Lower leg skin (tissue), 4 donors: ENCODE measurements at regions not wholly inside any gene's neighbourhood (a gene's known extent, or its start where the extent isn't known, plus 50 kb on each side); places are given as distances from the start of the nearest gene placed in this dataset.

Experiments
- DNase-seq, 2 donors: peaks; one replicate each; pipeline ENCODE4 v3.0.0-alpha.2; 2019; ENCODE audit warnings: low spot score in 2 of 2
- H3K4me3 ChIP-seq: fragments of 200-600 bp; sonication (generic); 2 replicates; pipeline ENCODE4 v1.5.1; 2017; ENCODE audit warnings: mild to moderate bottlenecking, low read depth; ENCODE audit not compliant: poor library complexity, severe bottlenecking
- POLR2A ChIP-seq, 2 donors: fragments of 450-650 bp; IDR thresholded peaks; one replicate each; pipeline ENCODE4 v1.6.1; 2016 to 2017; ENCODE audit warnings: antibody characterized with exemption in 2 of 2, mild to moderate bottlenecking in 1 of 2, moderate library complexity in 1 of 2
- WGBS, 2 donors: methylation state at CpG; one replicate each; pipeline ENCODE4 v1.1.5; 2018; 5-methylcytosine and 5-hydroxymethylcytosine counted together
- intact Hi-C: fragments of 100-400 bp; cut with DNase I; formaldehyde crosslinking; loops from one replicate; pipeline ENCODE4 v1.15.0; 2023; ENCODE audit warnings: low total_unique reads
- TF ChIP-seq, protein P1 (sequence below), 3 donors: fragments of 450-650 bp; IDR thresholded peaks; one replicate each; pipeline ENCODE4 v1.5.1; 2016; ENCODE audit warnings: antibody characterized with exemption in 3 of 3, mild to moderate bottlenecking in 3 of 3, moderate library complexity in 2 of 3

- TF ChIP-seq POLR2A (IDR thresholded peaks at IDR 0.05) = no peak
- TF ChIP-seq, protein P1, sequence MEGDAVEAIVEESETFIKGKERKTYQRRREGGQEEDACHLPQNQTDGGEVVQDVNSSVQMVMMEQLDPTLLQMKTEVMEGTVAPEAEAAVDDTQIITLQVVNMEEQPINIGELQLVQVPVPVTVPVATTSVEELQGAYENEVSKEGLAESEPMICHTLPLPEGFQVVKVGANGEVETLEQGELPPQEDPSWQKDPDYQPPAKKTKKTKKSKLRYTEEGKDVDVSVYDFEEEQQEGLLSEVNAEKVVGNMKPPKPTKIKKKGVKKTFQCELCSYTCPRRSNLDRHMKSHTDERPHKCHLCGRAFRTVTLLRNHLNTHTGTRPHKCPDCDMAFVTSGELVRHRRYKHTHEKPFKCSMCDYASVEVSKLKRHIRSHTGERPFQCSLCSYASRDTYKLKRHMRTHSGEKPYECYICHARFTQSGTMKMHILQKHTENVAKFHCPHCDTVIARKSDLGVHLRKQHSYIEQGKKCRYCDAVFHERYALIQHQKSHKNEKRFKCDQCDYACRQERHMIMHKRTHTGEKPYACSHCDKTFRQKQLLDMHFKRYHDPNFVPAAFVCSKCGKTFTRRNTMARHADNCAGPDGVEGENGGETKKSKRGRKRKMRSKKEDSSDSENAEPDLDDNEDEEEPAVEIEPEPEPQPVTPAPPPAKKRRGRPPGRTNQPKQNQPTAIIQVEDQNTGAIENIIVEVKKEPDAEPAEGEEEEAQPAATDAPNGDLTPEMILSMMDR (IDR thresholded peaks at IDR 0.05) = no peak
- no peak for DNase-seq
- 94 to 97% methylated on average over 32 of the region's 32 CpGs for WGBS, 2 donors
- intact Hi-C loops = no loop called here
- H3K4me3 ChIP-seq = no peak overlapping the region
These were observed 188.2 kb downstream of the ERMARD start for GRCh38 chr6:169939554-169940164.

DNA sequence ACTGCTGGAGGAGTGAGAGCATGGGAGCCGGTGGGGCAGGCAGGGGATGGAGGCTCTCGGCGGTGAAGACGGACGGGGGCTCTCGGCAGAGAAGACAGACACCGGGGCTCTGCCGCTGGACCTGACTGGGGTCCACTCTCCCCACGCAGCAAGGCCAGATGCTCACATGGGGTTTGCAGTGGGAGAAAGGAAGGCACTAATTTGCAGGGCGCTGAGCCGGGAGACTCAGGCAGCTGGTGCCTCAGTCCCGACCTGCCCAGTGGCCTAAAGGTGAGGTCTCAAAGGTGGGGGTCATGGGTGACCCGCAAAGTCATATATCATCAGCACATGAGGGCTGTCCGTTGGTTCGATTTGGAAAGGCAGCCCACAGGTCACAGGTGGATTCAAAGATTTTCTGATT, 187.3 kb downstream of the ERMARD start:
- no peak overlapping the region for H3K4me3 ChIP-seq
- no peak for DNase-seq
- 87% methylated on average over 15 of the region's 15 CpGs for WGBS, 2 donors
- intact Hi-C loops = no loop called here
- TF ChIP-seq, protein P1 (IDR thresholded peaks at IDR 0.05) = no peak
- TF ChIP-seq POLR2A (IDR thresholded peaks at IDR 0.05) = no peak

GRCh38 chr6:169938262-169938701, 186.9 kb downstream of the ERMARD start:
- DNase-seq = no peak
- H3K4me3 ChIP-seq = no peak overlapping the region
- TF ChIP-seq, protein P1 (IDR thresholded peaks at IDR 0.05) = no peak
- 79 to 90% methylated on average over 14 of the region's 14 CpGs for WGBS, 2 donors
- intact Hi-C loops = no loop called here

DNA sequence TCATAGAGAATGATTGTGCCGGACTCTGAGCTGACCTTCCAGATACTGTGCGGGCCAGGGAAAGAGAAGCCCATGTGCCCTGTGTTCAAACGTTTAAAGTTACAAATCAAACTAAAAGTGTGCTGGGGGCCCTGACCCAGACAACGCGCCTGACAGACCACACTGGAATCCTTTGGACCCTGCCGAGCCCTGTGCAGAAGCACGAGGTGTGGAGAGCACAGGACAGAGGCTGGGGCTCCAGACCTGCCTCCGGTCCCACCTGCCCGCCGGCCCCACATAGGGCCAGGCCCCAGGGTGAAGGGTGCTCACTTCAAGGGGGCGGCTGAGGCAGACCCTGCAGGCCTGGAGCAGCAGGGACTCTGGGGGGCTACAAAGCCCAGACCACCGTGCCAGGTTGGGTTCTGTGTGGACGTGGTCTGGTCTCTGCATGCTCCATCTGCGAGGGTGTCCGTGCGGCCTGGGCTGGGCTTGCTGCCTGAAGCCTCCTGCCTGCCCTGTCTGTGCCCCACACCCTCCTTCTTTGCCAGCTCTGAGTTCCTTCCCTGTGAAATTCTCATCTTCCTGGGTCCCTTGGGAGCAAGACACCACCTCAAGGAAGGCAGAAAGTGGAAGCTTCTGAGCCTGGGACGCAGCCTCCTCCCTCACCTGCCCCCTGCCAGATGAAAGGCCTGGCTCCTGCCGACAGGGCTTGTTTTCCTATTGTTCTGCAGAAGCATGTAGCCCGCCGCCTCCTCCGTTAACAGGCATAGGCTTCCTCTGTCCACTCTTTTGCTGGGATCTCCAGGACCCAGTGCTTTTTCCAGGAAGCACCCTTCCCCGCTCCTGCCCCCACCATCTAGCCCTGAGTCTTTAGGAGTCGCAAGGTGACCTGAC, 186.2 kb downstream of the ERMARD start:
- 87 to 91% methylated on average over 23 of the region's 23 CpGs for WGBS, 2 donors
- no peak for TF ChIP-seq POLR2A (IDR thresholded peaks at IDR 0.05)
- TF ChIP-seq, protein P1 (IDR thresholded peaks at IDR 0.05) = no peak
- DNase-seq = no peak
- H3K4me3 ChIP-seq = no peak overlapping the region
- intact Hi-C loops = no loop called here

DNA sequence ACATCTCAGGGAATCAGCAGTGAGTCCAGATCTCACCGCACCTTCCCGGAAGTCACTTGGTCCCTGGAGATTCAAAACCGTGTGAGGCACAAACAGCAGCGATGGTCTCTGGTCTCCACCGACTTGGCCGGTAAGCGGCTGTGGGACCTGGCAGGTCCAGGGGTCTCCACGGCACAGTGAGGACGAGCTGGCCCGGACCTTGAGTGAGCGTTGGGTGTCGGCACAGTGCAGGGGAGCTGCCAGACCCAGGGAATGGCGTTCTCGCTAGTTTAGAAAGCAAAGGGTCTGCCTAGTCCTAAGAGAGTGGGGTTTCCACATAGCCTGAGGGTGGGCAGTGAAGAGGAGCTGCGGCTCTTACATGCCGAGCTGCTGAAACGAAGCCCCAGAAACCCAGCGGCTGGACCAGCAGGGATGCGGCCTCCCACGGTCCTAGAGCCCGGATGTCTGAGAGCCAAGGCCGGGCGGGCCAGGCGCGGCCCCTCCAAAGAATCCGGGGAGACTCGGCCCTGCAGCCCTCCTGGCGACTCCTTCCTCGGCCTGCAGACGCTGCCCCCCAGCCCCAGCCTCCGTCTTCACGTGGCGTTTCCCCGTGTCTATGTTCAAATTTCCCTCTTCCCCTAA, 185.0 kb downstream of the ERMARD start:
- no peak for DNase-seq
- WGBS, 2 donors = 90% methylated on average over 33 to 34 of the region's 34 CpGs

More for the DNA sequence above, 185.0 kb downstream of the ERMARD start:
- intact Hi-C loops = no loop called here
- H3K4me3 ChIP-seq = no peak overlapping the region
- TF ChIP-seq, protein P1 (IDR thresholded peaks at IDR 0.05) = no peak
- no peak for TF ChIP-seq POLR2A (IDR thresholded peaks at IDR 0.05)
